Neuron (in vitro differentiated cells): ENCODE measurements at regions not wholly inside any gene's neighbourhood (a gene's known extent, or its start where the extent isn't known, plus 50 kb on each side); places are given as distances from the start of the nearest gene placed in this dataset.

Experiments used
- H2AFZ ChIP-seq: one replicate; pipeline ENCODE4 v1.6.1; 2013; ENCODE audit warnings: low read depth, mild to moderate bottlenecking, inconsistent platforms, low read length, moderate library complexity
- H3K27me3 ChIP-seq: one replicate; pipeline ENCODE4 v1.6.1; 2013; ENCODE audit warnings: low read length; ENCODE audit not compliant: insufficient read depth
- H3K36me3 ChIP-seq: one replicate; pipeline ENCODE4 v1.6.1; 2013; ENCODE audit warnings: low read length; ENCODE audit not compliant: insufficient read depth
- H3K4me1 ChIP-seq: one replicate; pipeline ENCODE4 v1.6.1; 2013; ENCODE audit warnings: low read length; ENCODE audit not compliant: insufficient read depth
- H3K4me3 ChIP-seq: 2 replicates; pipeline ENCODE4 v1.5.1; 2013; ENCODE audit warnings: mild to moderate bottlenecking, low read length, moderate library complexity
- H3K9me3 ChIP-seq: one replicate; pipeline ENCODE4 v1.6.1; 2013; ENCODE audit warnings: low read length

GRCh38 chr18:78363556-78364387 is 615.8 kb upstream of the SALL3 start:
- H3K27me3 ChIP-seq = no peaks in the 10 kb centered on the region
- H3K9me3 ChIP-seq = no peaks in the 10 kb centered on the region
- H3K4me3 ChIP-seq = no peak overlapping the region
- H3K4me1 ChIP-seq = no peaks in the 10 kb centered on the region
- H3K36me3 ChIP-seq = no peaks in the 10 kb centered on the region
- H2AFZ ChIP-seq = no peak overlapping the region

DNA sequence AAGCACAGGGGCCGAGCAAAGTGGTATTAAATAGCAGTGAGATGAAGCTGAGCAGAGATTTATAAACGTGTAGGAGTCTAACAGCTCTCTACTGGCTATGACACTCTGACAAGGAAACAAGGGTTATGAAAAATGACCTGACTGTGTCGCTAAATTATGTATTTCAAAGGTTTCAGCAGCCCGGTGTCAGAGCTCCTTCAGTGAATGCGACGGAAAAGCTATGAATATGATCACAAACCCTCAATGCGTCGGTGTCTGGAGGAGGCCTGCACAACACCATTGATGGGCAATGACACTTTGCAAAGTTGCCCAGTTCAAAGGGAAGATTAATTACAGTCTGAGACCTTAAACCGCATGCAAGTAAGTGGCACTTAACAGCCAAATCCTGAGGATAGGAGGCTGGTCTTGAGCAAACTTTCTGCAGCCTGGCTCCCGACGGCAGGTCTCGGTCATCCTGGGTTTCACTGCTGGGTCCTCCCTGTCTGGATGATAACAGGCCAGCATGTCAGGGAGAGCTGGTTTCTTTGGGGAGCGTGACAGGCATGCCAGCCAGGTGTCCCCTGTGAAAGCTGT is 615.1 kb upstream of the SALL3 start:
- Histone ChIP-seq H3K4me3 (no peak overlapping the region), H3K36me3 (no peaks in the 10 kb centered on the region), H3K27me3 (no peaks in the 10 kb centered on the region), H2AFZ (no peak overlapping the region), H3K4me1 (no peaks in the 10 kb centered on the region), H3K9me3 (no peaks in the 10 kb centered on the region)

GRCh38 chr18:78367996-78368395 is 611.6 kb upstream of the SALL3 start:
- Histone ChIP-seq H3K4me3 (no peak overlapping the region), H3K9me3 (no peaks in the 10 kb centered on the region), H3K27me3 (no peaks in the 10 kb centered on the region), H2AFZ (no peak overlapping the region), H3K36me3 (no peaks in the 10 kb centered on the region), H3K4me1 (no peaks in the 10 kb centered on the region)

DNA sequence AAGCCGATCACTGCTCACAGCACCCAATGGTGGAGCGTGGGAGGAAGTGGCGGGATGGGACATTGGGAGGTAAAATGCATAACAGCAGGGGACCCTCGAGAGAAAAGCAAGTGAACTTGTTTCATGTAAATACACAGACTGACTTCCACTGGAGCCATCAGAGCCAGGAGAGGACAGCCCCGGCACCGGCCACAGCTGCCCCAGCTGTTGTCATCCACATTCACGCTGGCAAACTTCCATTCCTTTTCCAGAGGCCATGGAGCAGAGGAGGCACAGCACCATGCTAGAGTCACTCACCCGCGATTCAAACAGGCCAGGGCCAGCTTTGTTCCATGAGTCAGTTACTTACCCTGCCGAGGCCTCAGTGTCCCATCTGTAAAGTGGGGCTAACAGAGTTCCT is 610.9 kb upstream of the SALL3 start:
- Histone ChIP-seq H3K27me3 (no peaks in the 10 kb centered on the region), H3K36me3 (no peaks in the 10 kb centered on the region), H3K9me3 (no peaks in the 10 kb centered on the region), H3K4me1 (no peaks in the 10 kb centered on the region), H3K4me3 (no peak overlapping the region), H2AFZ (no peak overlapping the region)

GRCh38 chr18:78376046-78376445 is 603.6 kb upstream of the SALL3 start:
- no peak overlapping the region for H2AFZ ChIP-seq

GRCh38 chr18:78378403-78378802 is 601.2 kb upstream of the SALL3 start:
- H3K36me3 ChIP-seq = no peaks in the 10 kb centered on the region
- H2AFZ ChIP-seq = no peak overlapping the region
- peaks cover 6% of the 10 kb centered on the region for H3K27me3 ChIP-seq
- H3K9me3 ChIP-seq = no peaks in the 10 kb centered on the region
- no peak overlapping the region for H3K4me3 ChIP-seq
- H3K4me1 ChIP-seq = no peaks in the 10 kb centered on the region

More at GRCh38 chr18:78376046-78376445, 603.6 kb upstream of the SALL3 start:
- Histone ChIP-seq H3K9me3 (no peaks in the 10 kb centered on the region), H3K4me3 (no peak overlapping the region), H3K36me3 (no peaks in the 10 kb centered on the region), H3K4me1 (no peaks in the 10 kb centered on the region), H3K27me3 (peaks cover 6% of the 10 kb centered on the region)

DNA sequence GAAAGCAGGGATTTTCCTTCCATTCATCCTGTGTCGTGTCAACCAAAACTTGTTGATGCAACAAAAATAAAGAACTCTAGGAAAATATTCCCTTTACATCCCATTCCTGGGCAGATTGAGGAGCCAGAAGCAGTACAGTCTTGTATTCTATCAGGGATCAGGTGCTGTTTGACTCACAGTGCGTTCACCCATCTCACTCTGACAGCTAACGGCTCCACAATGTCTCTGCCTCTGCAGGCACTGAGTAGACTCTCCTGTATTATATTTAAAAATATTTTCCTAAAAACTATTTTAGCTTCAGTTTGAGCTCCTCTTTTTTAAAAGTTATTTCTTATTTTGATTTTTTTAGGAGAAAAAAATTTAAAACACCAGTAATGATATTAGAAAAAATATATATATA is 600.6 kb upstream of the SALL3 start:
- H3K9me3 ChIP-seq = no peaks in the 10 kb centered on the region
- no peak overlapping the region for H2AFZ ChIP-seq
- H3K4me1 ChIP-seq = no peaks in the 10 kb centered on the region
- H3K27me3 ChIP-seq = peaks cover 6% of the 10 kb centered on the region
- no peak overlapping the region for H3K4me3 ChIP-seq
- H3K36me3 ChIP-seq = no peaks in the 10 kb centered on the region

DNA sequence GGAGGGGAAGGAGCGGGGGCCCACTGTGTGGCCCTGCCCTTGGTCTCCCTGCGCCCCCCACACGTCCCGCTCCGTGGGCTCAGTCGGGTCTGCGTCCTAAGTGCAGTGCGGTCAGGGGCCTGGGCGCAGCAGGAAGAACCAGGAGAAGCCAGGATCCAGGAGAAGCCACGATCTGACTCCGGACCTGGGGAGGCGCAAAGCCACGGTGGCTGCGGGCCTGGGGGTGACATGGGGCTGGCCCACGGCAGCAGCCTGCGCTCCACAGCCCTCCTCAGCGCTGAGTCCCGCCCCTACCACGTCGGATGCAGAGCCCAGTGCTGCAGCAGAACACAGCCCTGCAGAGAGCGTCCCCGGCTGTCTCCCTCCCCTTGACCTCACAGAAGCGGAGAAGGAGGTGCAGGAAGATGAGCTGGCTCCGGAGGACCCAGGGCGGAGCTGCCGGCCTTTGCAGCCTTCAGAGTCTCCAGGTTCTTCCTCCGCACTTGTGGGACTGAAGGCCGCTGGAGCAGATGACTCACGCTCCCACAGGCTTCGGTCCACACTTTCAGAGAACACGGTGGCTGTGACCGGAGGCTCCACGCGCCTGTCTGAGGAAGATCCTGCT is 589.2 kb upstream of the SALL3 start:
- Histone ChIP-seq H3K4me1 (no peaks in the 10 kb centered on the region), H3K9me3 (no peaks in the 10 kb centered on the region), H3K27me3 (no peaks in the 10 kb centered on the region), H3K4me3 (no peak overlapping the region), H2AFZ (no peak overlapping the region), H3K36me3 (no peaks in the 10 kb centered on the region)

GRCh38 chr18:78390952-78391348 is 588.7 kb upstream of the SALL3 start:
- Histone ChIP-seq H3K27me3 (no peaks in the 10 kb centered on the region), H3K4me1 (no peaks in the 10 kb centered on the region), H3K36me3 (no peaks in the 10 kb centered on the region)

DNA sequence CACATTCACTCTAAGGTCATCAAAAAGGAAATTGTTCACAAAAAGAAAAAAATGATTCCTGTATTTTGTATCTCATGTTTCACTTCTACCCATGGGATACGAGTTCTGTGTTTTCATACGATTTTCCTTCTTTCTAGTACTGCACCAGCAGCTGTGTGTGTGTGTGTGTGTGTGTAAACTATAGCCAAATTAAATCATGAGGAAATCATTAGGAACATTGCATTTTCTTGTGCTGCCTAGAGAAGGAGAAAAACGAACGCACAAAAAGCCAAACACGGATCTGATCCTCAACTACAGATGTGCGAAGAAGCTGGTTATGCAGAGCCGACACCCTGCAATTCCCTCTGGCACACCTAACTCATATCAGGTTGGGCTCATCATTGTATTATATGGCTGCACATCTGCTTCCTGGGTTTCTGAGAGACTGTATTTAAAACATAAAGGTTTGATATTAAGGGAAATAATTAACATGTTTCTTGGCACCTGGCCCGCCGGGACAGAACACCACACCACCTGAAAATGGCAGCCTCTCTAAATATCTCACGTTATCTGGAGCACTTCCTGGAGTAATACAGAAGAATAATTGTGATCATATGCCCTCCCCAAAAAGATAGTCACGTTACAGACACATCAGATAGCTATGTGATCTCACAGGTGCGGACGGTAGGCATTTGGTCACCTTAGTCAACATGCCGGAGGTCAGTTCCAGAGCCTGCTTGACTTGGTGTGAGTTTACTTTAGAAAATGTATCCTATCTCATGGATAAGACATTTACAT is 586.3 kb upstream of the SALL3 start:
- Histone ChIP-seq H2AFZ (no peak overlapping the region), H3K27me3 (no peaks in the 10 kb centered on the region), H3K36me3 (no peaks in the 10 kb centered on the region), H3K4me3 (no peak overlapping the region), H3K4me1 (no peaks in the 10 kb centered on the region), H3K9me3 (no peaks in the 10 kb centered on the region)

More at GRCh38 chr18:78390952-78391348, 588.7 kb upstream of the SALL3 start:
- Histone ChIP-seq H3K9me3 (no peaks in the 10 kb centered on the region), H3K4me3 (no peak overlapping the region), H2AFZ (no peak overlapping the region)

- Histone ChIP-seq H3K4me1 (no peaks in the 10 kb centered on the region), H3K27me3 (no peaks in the 10 kb centered on the region), H2AFZ (no peak overlapping the region), H3K9me3 (no peaks in the 10 kb centered on the region), H3K4me3 (no peak overlapping the region), H3K36me3 (no peaks in the 10 kb centered on the region)
Observed at GRCh38 chr18:78396077-78396476, 583.5 kb upstream of the SALL3 start.

- no peak overlapping the region for H2AFZ ChIP-seq
- no peaks in the 10 kb centered on the region for H3K9me3 ChIP-seq
- H3K27me3 ChIP-seq = no peaks in the 10 kb centered on the region
- no peaks in the 10 kb centered on the region for H3K4me1 ChIP-seq
- H3K4me3 ChIP-seq = no peak overlapping the region
- no peaks in the 10 kb centered on the region for H3K36me3 ChIP-seq
Observed at GRCh38 chr18:78396756-78397155, 582.9 kb upstream of the SALL3 start.

- Histone ChIP-seq H3K36me3 (no peaks in the 10 kb centered on the region), H3K9me3 (no peaks in the 10 kb centered on the region), H3K27me3 (no peaks in the 10 kb centered on the region), H3K4me1 (no peaks in the 10 kb centered on the region), H3K4me3 (no peak overlapping the region), H2AFZ (no peak overlapping the region)
Observed at GRCh38 chr18:78399992-78400503, 579.6 kb upstream of the SALL3 start.
